Mucosa of stomach (tissue), 1 donor: ENCODE measurements at regions not wholly inside any gene's neighbourhood (a gene's known extent, or its start where the extent isn't known, plus 50 kb on each side); places are given as distances from the start of the nearest gene placed in this dataset.

ENCODE experiments used
- H3K27me3 ChIP-seq: one replicate; pipeline ENCODE4 v1.7.0; 2013; ENCODE audit warnings: mild to moderate bottlenecking, low read length; ENCODE audit not compliant: control insufficient read depth, insufficient read depth
- H3K36me3 ChIP-seq: one replicate; pipeline ENCODE4 v1.7.0; 2013; ENCODE audit warnings: low read length; ENCODE audit not compliant: control insufficient read depth, insufficient read depth
- H3K4me1 ChIP-seq: one replicate; pipeline ENCODE4 v1.7.0; 2013; ENCODE audit warnings: mild to moderate bottlenecking, low read length; ENCODE audit not compliant: control insufficient read depth, insufficient read depth
- H3K4me3 ChIP-seq: one replicate; pipeline ENCODE4 v1.7.0; 2013; ENCODE audit warnings: low read length
- H3K9ac ChIP-seq: one replicate; pipeline ENCODE4 v1.7.0; 2013; ENCODE audit warnings: mild to moderate bottlenecking, low read length, moderate library complexity
- H3K9me3 ChIP-seq: one replicate; pipeline ENCODE4 v1.7.0; 2013; ENCODE audit warnings: mild to moderate bottlenecking, low read length, moderate library complexity; ENCODE audit not compliant: control insufficient read depth
- donor health status: Pancreatic carcinoma.

DNA sequence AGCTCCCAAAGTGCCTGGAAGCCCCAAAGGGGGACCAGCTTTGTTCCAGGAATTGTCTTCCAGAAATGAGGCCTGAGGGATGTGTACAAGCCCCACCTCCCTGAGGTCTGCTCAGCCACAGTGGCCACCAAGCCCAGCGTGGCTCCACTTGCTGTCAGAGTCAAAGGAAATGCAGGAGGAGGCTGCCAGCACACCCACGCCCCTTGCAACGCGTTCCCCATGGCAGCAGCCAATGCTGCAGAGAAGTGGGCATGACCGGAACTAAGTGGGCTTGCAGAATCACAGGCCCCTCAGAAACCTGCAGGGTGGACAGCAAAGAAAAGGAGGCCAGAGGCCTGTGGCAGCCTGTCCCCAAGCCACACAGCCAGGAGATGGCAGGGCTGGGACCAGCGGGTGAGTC is 320.8 kb downstream of the FOXL1 start:
- H3K9me3 ChIP-seq = no peaks in the 10 kb centered on the region

DNA sequence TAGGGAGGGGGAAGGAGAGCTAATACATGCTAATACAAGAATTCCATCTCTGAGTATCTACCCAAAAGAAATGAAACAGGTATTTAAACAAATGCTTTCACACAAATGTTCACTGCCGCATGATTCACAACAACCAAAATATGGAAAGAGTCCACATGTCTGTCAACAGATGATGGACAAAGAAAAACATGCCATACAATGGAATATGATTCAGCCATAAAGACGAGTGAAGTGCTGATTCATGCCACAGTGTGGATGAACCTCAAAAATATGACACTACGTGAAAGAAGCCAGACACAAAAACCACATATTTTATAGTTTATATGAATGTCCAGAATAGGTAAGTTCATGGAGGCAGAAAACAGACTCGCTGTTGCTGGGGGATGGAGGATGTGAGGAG is 321.4 kb downstream of the FOXL1 start:
- H3K27me3 ChIP-seq = peaks cover 3% of the 10 kb centered on the region
- no peaks in the 10 kb centered on the region for H3K4me1 ChIP-seq
- no peak overlapping the region for H3K9ac ChIP-seq
- H3K9me3 ChIP-seq = no peaks in the 10 kb centered on the region
- H3K4me3 ChIP-seq = no peak overlapping the region
- no peaks in the 10 kb centered on the region for H3K36me3 ChIP-seq

More for the DNA sequence above, 320.8 kb downstream of the FOXL1 start:
- H3K4me1 ChIP-seq = no peaks in the 10 kb centered on the region
- no peaks in the 10 kb centered on the region for H3K36me3 ChIP-seq
- H3K9ac ChIP-seq = no peak overlapping the region
- H3K4me3 ChIP-seq = no peak overlapping the region
- H3K27me3 ChIP-seq = peaks cover 3% of the 10 kb centered on the region

DNA sequence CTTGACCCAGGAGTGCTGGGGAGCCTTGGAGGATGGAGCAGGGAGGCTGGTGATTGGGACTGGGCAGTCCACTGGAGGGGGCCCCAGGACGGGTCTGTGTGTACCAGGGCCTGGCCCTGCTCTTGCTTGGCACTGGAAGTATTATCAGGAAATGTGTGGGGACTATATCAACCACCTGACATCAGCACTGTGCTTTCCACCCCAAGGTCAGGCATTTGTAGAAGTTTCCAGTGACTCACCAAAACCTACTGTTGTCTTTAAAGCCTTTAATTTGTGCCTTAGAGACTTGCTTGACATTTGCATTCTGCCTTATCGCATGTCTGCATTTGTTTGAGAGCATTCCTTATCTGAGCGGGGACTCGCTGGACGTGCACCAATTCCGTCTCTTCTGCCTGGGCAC is 323.1 kb downstream of the FOXL1 start:
- Histone ChIP-seq H3K4me3 (no peak overlapping the region), H3K36me3 (no peaks in the 10 kb centered on the region), H3K9ac (no peak overlapping the region), H3K27me3 (no peaks in the 10 kb centered on the region), H3K4me1 (no peaks in the 10 kb centered on the region), H3K9me3 (no peaks in the 10 kb centered on the region)

DNA sequence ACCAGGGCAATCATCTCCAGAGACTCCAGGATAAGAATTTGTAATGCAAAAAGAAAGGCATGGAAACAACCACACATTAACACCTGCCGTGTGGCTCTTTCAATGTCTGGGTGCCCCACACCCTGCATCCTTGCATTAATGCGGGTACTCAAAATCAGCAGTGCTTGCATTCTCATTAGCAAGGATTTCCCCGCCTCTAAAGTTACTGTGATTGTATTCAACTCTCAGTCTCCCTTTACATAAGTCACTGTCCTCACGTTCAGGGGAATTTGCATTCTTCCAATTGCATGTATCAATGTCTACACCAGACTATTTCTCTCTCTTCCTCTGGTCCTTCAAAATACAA is 324.3 kb downstream of the FOXL1 start:
- Histone ChIP-seq H3K9ac (no peak overlapping the region), H3K27me3 (no peaks in the 10 kb centered on the region), H3K4me3 (no peak overlapping the region)

DNA sequence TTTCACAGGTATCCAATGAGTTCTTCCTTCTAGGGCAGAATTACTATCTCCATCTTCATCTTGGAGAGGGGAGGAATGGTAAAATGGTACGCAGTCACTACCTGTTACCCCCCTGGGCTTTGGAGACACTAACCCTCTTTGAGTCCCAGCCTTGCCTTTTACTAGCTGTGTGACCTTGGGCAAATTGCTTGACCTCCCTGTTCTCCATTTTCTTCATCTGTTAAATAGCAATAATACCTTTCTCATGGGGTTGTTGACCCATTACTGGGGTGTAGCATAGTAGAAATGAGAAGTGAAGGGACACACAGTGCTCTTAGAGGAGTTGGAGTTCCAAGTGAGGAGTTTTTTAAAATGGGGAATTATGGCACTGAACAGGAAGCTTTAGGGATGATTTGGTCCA is 324.7 kb downstream of the FOXL1 start:
- Histone ChIP-seq H3K4me3 (no peak overlapping the region), H3K9me3 (no peaks in the 10 kb centered on the region), H3K4me1 (no peaks in the 10 kb centered on the region), H3K9ac (no peak overlapping the region), H3K36me3 (no peaks in the 10 kb centered on the region), H3K27me3 (no peaks in the 10 kb centered on the region)

More for the DNA sequence above, 324.3 kb downstream of the FOXL1 start:
- no peaks in the 10 kb centered on the region for H3K9me3 ChIP-seq
- H3K4me1 ChIP-seq = no peaks in the 10 kb centered on the region
- H3K36me3 ChIP-seq = no peaks in the 10 kb centered on the region

DNA sequence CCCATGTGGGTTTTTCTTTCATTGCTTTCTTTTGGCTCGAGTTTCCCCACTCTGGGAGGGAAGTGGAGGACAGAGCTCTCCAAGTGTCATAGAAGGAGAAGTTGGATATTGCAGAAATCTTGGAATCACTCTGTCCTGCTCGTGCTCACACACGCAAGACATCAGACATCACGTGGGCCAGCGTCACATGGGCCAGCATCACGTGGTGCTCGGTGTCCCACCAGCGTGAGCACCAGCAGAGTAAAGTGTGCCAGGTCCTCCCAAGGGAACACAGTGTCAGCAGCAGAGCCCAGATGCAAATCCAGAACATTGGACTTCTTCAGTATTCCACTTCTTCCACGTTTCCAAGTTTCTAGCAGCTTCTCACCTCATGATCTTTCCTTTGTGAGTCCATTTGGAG is 327.0 kb downstream of the FOXL1 start:
- H3K9ac ChIP-seq = no peak overlapping the region
- H3K36me3 ChIP-seq = no peaks in the 10 kb centered on the region
- no peaks in the 10 kb centered on the region for H3K4me1 ChIP-seq
- no peaks in the 10 kb centered on the region for H3K9me3 ChIP-seq
- no peaks in the 10 kb centered on the region for H3K27me3 ChIP-seq
- H3K4me3 ChIP-seq = no peak overlapping the region

DNA sequence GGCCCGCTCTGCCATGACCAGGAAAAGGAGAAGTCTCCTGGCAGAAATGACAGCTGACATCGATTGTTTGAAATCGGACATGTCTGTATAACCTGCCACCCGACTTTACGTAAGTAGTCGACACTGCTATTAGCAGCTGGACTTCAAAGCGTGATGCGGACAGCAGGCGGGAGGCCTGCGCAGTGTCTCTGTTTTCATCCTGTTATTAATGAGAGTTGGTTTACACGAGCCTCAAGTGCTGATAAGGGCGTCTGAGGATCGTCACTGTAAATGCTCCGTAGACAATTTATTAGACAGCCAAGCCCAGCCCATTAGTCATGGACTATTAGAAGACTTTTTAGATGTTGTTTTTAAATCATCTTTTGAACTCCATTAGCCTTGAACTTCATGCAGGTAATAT is 328.3 kb downstream of the FOXL1 start:
- Histone ChIP-seq H3K9ac (no peak overlapping the region), H3K9me3 (no peaks in the 10 kb centered on the region), H3K4me1 (no peaks in the 10 kb centered on the region), H3K4me3 (no peak overlapping the region), H3K36me3 (no peaks in the 10 kb centered on the region), H3K27me3 (no peaks in the 10 kb centered on the region)

DNA sequence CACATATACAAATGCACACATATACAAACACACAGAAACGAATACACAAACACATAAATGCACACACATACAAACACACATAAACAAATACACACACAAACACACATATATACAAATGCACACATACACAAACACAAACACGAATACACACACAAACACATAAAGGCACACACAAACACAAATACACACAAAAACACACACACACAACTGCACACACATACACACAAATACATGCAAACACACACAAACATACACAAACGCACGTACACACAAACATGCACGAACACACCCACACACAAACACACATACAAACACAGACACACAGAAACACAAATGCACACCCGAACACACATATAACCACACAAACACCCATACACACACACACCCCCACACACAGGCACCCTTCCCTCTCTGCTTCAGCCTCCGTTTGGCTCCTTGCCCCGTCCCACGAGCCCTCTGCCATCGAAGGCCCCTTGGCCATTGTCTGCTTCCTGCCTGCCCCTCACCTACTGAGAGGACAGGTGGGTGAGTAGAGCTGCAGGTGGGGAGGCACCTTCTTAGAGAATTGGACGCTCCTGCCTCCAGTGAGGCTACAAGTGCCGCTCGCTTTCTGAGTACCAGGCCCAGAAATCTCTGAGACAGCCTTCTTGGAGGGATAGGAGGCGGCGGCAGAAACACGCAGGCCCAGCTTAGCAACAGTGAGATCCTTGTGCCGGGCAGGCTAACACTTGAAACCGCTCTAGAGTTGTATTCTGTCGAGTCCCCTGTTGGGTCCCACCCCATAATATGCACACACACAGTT is 331.2 kb downstream of the FOXL1 start:
- H3K9ac ChIP-seq = no peak overlapping the region

DNA sequence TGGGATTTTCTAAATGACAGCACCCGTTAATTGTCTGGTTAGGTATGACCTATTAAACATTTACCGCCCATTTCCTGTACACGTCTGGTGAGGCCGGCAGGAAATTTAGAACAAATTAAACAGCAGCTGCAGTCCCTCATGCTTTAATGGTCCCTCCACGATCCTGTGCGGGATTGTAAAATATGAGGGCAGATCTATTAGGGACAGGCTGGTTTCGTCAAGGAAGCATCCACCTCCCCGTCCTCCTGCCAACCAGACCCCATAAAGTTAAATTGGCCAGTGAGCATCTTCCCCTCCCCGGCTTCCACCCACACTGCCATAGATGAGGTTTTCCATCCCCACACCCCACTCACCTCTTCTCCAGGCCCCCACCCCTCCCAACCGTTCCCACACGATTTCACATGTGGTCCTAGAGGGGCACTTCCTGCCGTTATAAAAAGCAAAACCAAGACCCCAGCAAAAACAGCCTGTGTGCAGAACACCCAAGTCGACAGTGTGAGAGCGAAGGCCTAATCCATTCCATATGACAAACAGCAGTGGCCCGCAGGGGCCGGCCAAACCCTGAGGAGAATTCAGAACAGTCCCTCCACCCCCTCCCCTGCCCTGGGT is 331.9 kb downstream of the FOXL1 start:
- Histone ChIP-seq H3K27me3 (no peaks in the 10 kb centered on the region), H3K36me3 (no peaks in the 10 kb centered on the region), H3K9me3 (no peaks in the 10 kb centered on the region), H3K9ac (no peak overlapping the region), H3K4me1 (no peaks in the 10 kb centered on the region), H3K4me3 (no peak overlapping the region)

More for the DNA sequence above, 331.2 kb downstream of the FOXL1 start:
- Histone ChIP-seq H3K36me3 (no peaks in the 10 kb centered on the region), H3K9me3 (no peaks in the 10 kb centered on the region), H3K27me3 (no peaks in the 10 kb centered on the region), H3K4me1 (no peaks in the 10 kb centered on the region), H3K4me3 (no peak overlapping the region)

DNA sequence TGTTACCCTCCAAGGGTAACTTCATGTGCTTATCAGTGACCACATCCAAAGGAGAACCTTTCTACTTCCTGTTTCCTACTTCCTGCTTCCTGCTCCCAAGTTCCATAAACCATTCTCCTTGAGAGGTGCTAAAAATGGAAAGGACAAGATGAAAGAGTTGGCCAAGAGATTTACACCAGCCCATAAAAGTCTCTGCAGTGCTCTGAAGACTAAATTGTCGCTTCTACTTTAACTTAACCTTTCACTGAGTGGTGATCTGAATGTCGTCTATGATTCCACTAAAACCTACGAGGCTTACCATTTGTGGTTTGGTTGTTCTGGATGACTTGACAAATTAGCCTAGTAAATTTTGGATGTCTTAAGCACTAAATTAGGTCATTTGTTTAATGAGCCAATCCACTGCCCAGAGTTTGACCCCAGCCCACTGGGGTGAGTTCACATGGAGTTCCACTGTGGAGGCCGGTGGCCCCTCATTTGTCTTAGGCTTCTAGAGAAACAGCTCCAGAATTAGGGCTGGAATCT is 333.1 kb downstream of the FOXL1 start:
- Histone ChIP-seq H3K36me3 (no peaks in the 10 kb centered on the region), H3K27me3 (no peaks in the 10 kb centered on the region), H3K9ac (no peak overlapping the region), H3K9me3 (no peaks in the 10 kb centered on the region), H3K4me3 (no peak overlapping the region), H3K4me1 (no peaks in the 10 kb centered on the region)

DNA sequence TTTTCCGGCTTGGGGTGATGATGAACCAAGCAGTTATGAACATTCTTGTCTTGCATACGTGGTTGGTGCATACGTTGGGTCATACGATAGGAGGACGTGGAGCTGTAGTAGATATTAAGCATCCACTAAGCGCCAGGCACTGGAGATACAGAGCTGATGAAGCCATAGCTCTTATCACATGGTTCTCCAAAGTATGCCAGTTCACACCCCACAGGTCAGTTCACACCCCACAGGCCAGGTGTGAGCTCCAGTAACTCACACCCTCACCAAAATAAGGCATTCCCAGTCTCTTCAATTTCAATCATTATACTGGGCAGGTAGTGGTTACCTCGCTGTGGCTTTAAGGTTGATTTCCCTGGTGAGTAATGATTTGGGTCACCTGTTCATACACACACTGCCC is 335.5 kb downstream of the FOXL1 start:
- Histone ChIP-seq H3K9me3 (no peaks in the 10 kb centered on the region), H3K36me3 (no peaks in the 10 kb centered on the region), H3K4me1 (no peaks in the 10 kb centered on the region), H3K27me3 (no peaks in the 10 kb centered on the region), H3K4me3 (no peak overlapping the region), H3K9ac (no peak overlapping the region)

DNA sequence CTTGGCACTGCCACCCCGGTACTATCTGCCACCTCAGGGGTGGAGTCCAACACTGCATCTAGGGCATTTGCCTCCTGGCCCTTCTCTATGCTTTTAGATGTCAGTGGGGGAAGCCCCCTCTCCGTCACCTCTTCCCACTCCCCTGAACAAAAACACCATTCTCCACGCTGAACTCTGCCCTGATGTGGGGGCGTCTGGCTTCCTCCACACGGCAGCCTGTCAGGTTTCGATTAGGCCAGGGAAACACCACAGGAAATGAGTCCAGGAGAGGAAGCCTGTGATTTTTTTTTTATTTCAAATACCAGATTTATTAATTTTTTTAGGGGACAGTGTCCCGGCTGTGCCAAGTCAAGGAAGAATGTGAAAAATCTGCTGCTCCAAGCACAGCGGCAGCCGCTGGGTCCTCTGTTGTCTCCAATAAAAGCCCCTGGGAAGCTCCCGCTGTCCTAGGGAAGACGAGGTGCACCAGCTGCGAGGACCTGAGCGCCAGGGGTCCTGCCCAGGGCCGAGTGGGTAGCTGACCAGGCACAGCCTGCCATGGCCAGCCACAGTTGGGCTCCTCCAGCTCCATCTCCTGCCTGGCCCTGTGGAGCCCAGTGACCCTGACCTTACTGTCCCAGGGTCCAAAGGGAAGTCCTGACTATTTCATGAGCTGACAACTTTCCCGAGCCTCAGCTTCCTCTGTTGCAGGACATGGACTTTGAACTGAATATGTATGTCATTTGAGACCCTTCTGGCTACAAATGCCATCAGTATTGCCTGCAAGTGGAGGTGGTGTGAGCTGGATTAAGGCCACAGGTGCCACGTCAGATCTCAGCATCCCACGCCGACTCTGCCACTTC is 336.7 kb downstream of the FOXL1 start:
- Histone ChIP-seq H3K27me3 (no peaks in the 10 kb centered on the region), H3K9me3 (no peaks in the 10 kb centered on the region), H3K36me3 (no peaks in the 10 kb centered on the region), H3K9ac (no peak overlapping the region), H3K4me1 (no peaks in the 10 kb centered on the region), H3K4me3 (no peak overlapping the region)
